DOHH2 (cell line): ENCODE measurements at regions not wholly inside any gene's neighbourhood (a gene's known extent, or its start where the extent isn't known, plus 50 kb on each side); places are given as distances from the start of the nearest gene placed in this dataset.

ENCODE experiments used
- H3F3A ChIP-seq: fragments of 200-600 bp; sonication (generic), shearing (Covaris generic); 2 replicates; pipeline ENCODE4 v1.6.0; 2016; ENCODE audit warnings: antibody characterized with exemption, mild to moderate bottlenecking; ENCODE audit not compliant: control insufficient read depth, insufficient read depth
- H3K27ac ChIP-seq: fragments of 200-600 bp; sonication (generic); 2 replicates; pipeline ENCODE4 v1.5.1; 2014; ENCODE audit warnings: low read depth, mild to moderate bottlenecking, low read length, moderate library complexity
- H3K27me3 ChIP-seq: fragments of 200-600 bp; sonication (generic); 2 replicates; pipeline ENCODE4 v1.6.1; 2014; ENCODE audit warnings: mild to moderate bottlenecking, low read length, mixed read lengths; ENCODE audit not compliant: control insufficient read depth
- H3K36me3 ChIP-seq: fragments of 200-600 bp; sonication (generic); 2 replicates; pipeline ENCODE4 v1.6.1; 2014; ENCODE audit warnings: mild to moderate bottlenecking, low read length, moderate library complexity, mixed read lengths; ENCODE audit not compliant: control insufficient read depth
- H3K4me1 ChIP-seq: fragments of 200-600 bp; sonication (generic); 2 replicates; pipeline ENCODE4 v1.6.1; 2014; ENCODE audit warnings: mild to moderate bottlenecking, low read length, mixed read lengths; ENCODE audit not compliant: control insufficient read depth
- H3K4me2 ChIP-seq: fragments of 200-600 bp; sonication (generic); 2 replicates; pipeline ENCODE4 v1.6.0; 2014; ENCODE audit warnings: mild to moderate bottlenecking, low read length, moderate library complexity
- H3K4me3 ChIP-seq: fragments of 200-600 bp; sonication (generic); 2 replicates; pipeline ENCODE4 v1.5.1; 2014; ENCODE audit warnings: mild to moderate bottlenecking, low read length, mixed read lengths
- H3K79me2 ChIP-seq: fragments of 200-600 bp; sonication (generic); 2 replicates; pipeline ENCODE4 v1.6.1; 2014; ENCODE audit warnings: mild to moderate bottlenecking, low read length, mixed read lengths; ENCODE audit not compliant: control insufficient read depth
- H3K9me2 ChIP-seq: fragments of 200-600 bp; sonication (generic); replicated peaks from 2 replicates; pipeline ENCODE4 v1.6.1; 2014; ENCODE audit warnings: mild to moderate bottlenecking, low read length, mixed read lengths; ENCODE audit not compliant: control insufficient read depth
- H3K9me3 ChIP-seq: fragments of 200-600 bp; sonication (generic); 2 replicates; pipeline ENCODE4 v1.6.1; 2014; ENCODE audit warnings: antibody characterized with exemption, low read length, mixed read lengths; ENCODE audit not compliant: control insufficient read depth, insufficient read depth
- H4K20me1 ChIP-seq: fragments of 200-600 bp; sonication (generic); 2 replicates; pipeline ENCODE4 v1.6.0; 2014; ENCODE audit warnings: low read depth, mild to moderate bottlenecking, antibody characterized with exemption, low read length, moderate library complexity; ENCODE audit not compliant: control insufficient read depth, insufficient read depth
- CTCF ChIP-seq: fragments of 200-600 bp; sonication (generic); IDR thresholded peaks from one replicate; pipeline ENCODE4 v1.5.1; 2014; ENCODE audit warnings: antibody characterized with exemption, mild to moderate bottlenecking, low read depth, low read length; ENCODE audit not compliant: poor library complexity, severe bottlenecking
- EZH2phosphoT487 ChIP-seq: fragments of 200-600 bp; sonication (generic); IDR thresholded peaks from 2 replicates; pipeline ENCODE4 v1.6.1; 2017; ENCODE audit warnings: borderline replicate concordance, mild to moderate bottlenecking, antibody characterized with exemption, low read length, moderate library complexity, mixed read lengths

- no peaks in the 10 kb centered on the region for H3K9me3 ChIP-seq
Observed at GRCh38 chr2:886072-887022, 64.3 kb upstream of the SNTG2 start.

GRCh38 chr2:885230-886071 lies 65.2 kb upstream of the SNTG2 start:
- Histone ChIP-seq H3K4me3 (no peak overlapping the region), H3K4me1 (no peaks in the 10 kb centered on the region), H3K4me2 (no peak overlapping the region), H3K9me2 (no peaks in the 10 kb centered on the region), H3F3A (no peaks in the 10 kb centered on the region), H4K20me1 (no peaks in the 10 kb centered on the region), H3K9me3 (no peaks in the 10 kb centered on the region), H3K27me3 (no peaks in the 10 kb centered on the region), H3K36me3 (no peaks in the 10 kb centered on the region), H3K27ac (no peak overlapping the region), H3K79me2 (no peaks in the 10 kb centered on the region)
- no peak for TF ChIP-seq CTCF
- TF ChIP-seq EZH2phosphoT487 = no peak

More at GRCh38 chr2:886072-887022, 64.3 kb upstream of the SNTG2 start:
- no peaks in the 10 kb centered on the region for H3K4me1 ChIP-seq
- H3K9me2 ChIP-seq = no peaks in the 10 kb centered on the region
- H3K4me3 ChIP-seq = no peak overlapping the region
- H3K36me3 ChIP-seq = no peaks in the 10 kb centered on the region
- no peak overlapping the region for H3K27ac ChIP-seq
- TF ChIP-seq CTCF = no peak
- no peak for TF ChIP-seq EZH2phosphoT487
- no peaks in the 10 kb centered on the region for H3K79me2 ChIP-seq
- H4K20me1 ChIP-seq = no peaks in the 10 kb centered on the region
- H3K27me3 ChIP-seq = no peaks in the 10 kb centered on the region
- H3K4me2 ChIP-seq = no peak overlapping the region
- no peaks in the 10 kb centered on the region for H3F3A ChIP-seq

GRCh38 chr2:883803-884748 lies 66.6 kb upstream of the SNTG2 start:
- Histone ChIP-seq H3K27ac (no peak overlapping the region), H3F3A (no peaks in the 10 kb centered on the region), H3K27me3 (no peaks in the 10 kb centered on the region), H3K9me2 (no peaks in the 10 kb centered on the region), H3K4me3 (no peak overlapping the region), H4K20me1 (no peaks in the 10 kb centered on the region), H3K4me2 (no peak overlapping the region), H3K79me2 (no peaks in the 10 kb centered on the region), H3K36me3 (no peaks in the 10 kb centered on the region), H3K9me3 (no peaks in the 10 kb centered on the region), H3K4me1 (no peaks in the 10 kb centered on the region)
- TF ChIP-seq EZH2phosphoT487 (no peak), CTCF (no peak)
